Stimulated activated CD8-positive, alpha-beta memory T cell treated with anti-CD3 and anti-CD28 coated beads, Interleukin-15, amount 100 ng/mL, for 24 hours (primary cell): ENCODE measurements at regions not wholly inside any gene's neighbourhood (a gene's known extent, or its start where the extent isn't known, plus 50 kb on each side); places are given as distances from the start of the nearest gene placed in this dataset.
"Not testable (repeated sequence)": the region's sequence is repeated elsewhere in the genome, so short reads cannot be mapped to it uniquely, and the experiment has no call there.

Source experiments
- DNase-seq: peaks from one replicate; pipeline ENCODE4 v3.0.0-alpha.2; 2020; ENCODE audit warnings: low read depth

GRCh38 chr6:137933696-137934095, 66.6 kb downstream of the TNFAIP3 start:
- no peak for DNase-seq

GRCh38 chr6:137936798-137937197, 69.7 kb downstream of the TNFAIP3 start:
- DNase-seq = no peak

GRCh38 chr6:137937834-137938233, 70.8 kb downstream of the TNFAIP3 start:
- DNase-seq = no peak

- no peak for DNase-seq
Observed at GRCh38 chr6:137938770-137939379, 71.8 kb downstream of the TNFAIP3 start.

GRCh38 chr6:137941995-137942394, 74.9 kb downstream of the TNFAIP3 start:
- no peak for DNase-seq

- no peak for DNase-seq
Observed at GRCh38 chr6:137942736-137943135, 75.7 kb downstream of the TNFAIP3 start.

GRCh38 chr6:137944381-137944780, 77.3 kb downstream of the TNFAIP3 start:
- DNase-seq = not testable (repeated sequence)

- no peak for DNase-seq
Observed at GRCh38 chr6:137944793-137945498, 77.9 kb downstream of the TNFAIP3 start.

- no peak for DNase-seq
Observed at GRCh38 chr6:137949686-137950390, 82.8 kb downstream of the TNFAIP3 start.

- no peak for DNase-seq
Observed at GRCh38 chr6:137950581-137950980, 83.5 kb downstream of the TNFAIP3 start.

- DNase-seq = no peak
Observed at GRCh38 chr6:137951064-137951597, 84.1 kb downstream of the TNFAIP3 start.

- DNase-seq = no peak
Observed at GRCh38 chr6:137952247-137952646, 85.2 kb downstream of the TNFAIP3 start.

- no peak for DNase-seq
Observed at GRCh38 chr6:137953761-137954160, 86.7 kb downstream of the TNFAIP3 start.

GRCh38 chr6:137954253-137954652, 87.2 kb downstream of the TNFAIP3 start:
- no peak for DNase-seq

GRCh38 chr6:137956098-137956488, 89.0 kb downstream of the TNFAIP3 start:
- DNase-seq = no peak

- DNase-seq = no peak
Observed at GRCh38 chr6:137957471-137957870, 90.4 kb downstream of the TNFAIP3 start.

- no peak for DNase-seq
Observed at GRCh38 chr6:137958811-137959565, 91.9 kb downstream of the TNFAIP3 start.

GRCh38 chr6:137962725-137963124, 95.7 kb downstream of the TNFAIP3 start:
- DNase-seq = no peak

- DNase-seq = no peak
Observed at GRCh38 chr6:137964876-137965275, 97.8 kb downstream of the TNFAIP3 start.

- DNase-seq = no peak
Observed at GRCh38 chr6:137967689-137968454, 100.8 kb downstream of the TNFAIP3 start.

- no peak for DNase-seq
Observed at GRCh38 chr6:137968455-137968804, 101.4 kb downstream of the TNFAIP3 start.

- no peak for DNase-seq
Observed at GRCh38 chr6:137968901-137969300, 101.8 kb downstream of the TNFAIP3 start.
